IMR-90 (cell line): ENCODE measurements at regions not wholly inside any gene's neighbourhood (a gene's known extent, or its start where the extent isn't known, plus 50 kb on each side); places are given as distances from the start of the nearest gene placed in this dataset.

Experiments used
- ATAC-seq: fragments of 200-7000 bp; cut with Tn5 transposase; 2 replicates; pipeline ENCODE4 v1.9.1; 2020; ENCODE audit warnings: low read depth, mild to moderate bottlenecking, moderate library complexity
- BruUV-seq: library from RNA; stranded (reverse); fragments of 400-500 nt; replicated peaks from 2 replicates; lab custom pipeline; 2021; lab: Mats Ljungman, UMichigan
- CTCF ChIA-PET: fragments of 300-600 bp; formaldehyde crosslinking; extraction: SDS; loops from one replicate; lab custom pipeline; 2021; ENCODE audit warnings: antibody characterized with exemption; lab: Yijun Ruan, JAX
- POLR2A ChIA-PET: fragments of 300-600 bp; sonication (Branson Sonifier 250); formaldehyde crosslinking; loops from one replicate; lab custom pipeline; 2022; ENCODE audit warnings: antibody characterized with exemption; ENCODE audit not compliant: unreplicated experiment; lab: Charles Lee
- DNase-seq: peaks from one replicate; pipeline ENCODE4 v3.0.0; 2013
- H2AFZ ChIP-seq: replicated peaks from 2 replicates; pipeline ENCODE3; 2013; ENCODE audit warnings: low read length, mild to moderate bottlenecking; ENCODE audit not compliant: poor library complexity
- H2AK5ac ChIP-seq: 2 replicates; pipeline ENCODE4 v1.6.1; 2013; ENCODE audit warnings: low read depth, low read length, inconsistent platforms
- H2AK9ac ChIP-seq: replicated peaks from 2 replicates; pipeline ENCODE3; 2013; ENCODE audit warnings: mild to moderate bottlenecking, low read depth, low read length, moderate library complexity; ENCODE audit not compliant: poor library complexity
- H2BK120ac ChIP-seq: 2 replicates; pipeline ENCODE4 v1.6.1; 2013; ENCODE audit warnings: low read depth, low read length, inconsistent platforms
- H2BK15ac ChIP-seq: 3 replicates; pipeline ENCODE4 v1.6.1; 2013; ENCODE audit warnings: low read depth, low read length, inconsistent platforms
- H2BK20ac ChIP-seq: 2 replicates; pipeline ENCODE4 v1.6.1; 2013; ENCODE audit warnings: low read depth, mild to moderate bottlenecking, inconsistent platforms, low read length, moderate library complexity
- H2BK5ac ChIP-seq: 2 replicates; pipeline ENCODE4 v1.6.1; 2013; ENCODE audit warnings: mild to moderate bottlenecking, low read depth, low read length, inconsistent platforms; ENCODE audit not compliant: poor library complexity, severe bottlenecking
- H3K14ac ChIP-seq: replicated peaks from 2 replicates; pipeline ENCODE4 v1.6.1; 2013; ENCODE audit warnings: low read depth, low read length, inconsistent platforms
- H3K18ac ChIP-seq: 2 replicates; pipeline ENCODE4 v1.6.1; 2013; ENCODE audit warnings: low read depth, low read length, control low read depth
- H3K23ac ChIP-seq: 2 replicates; pipeline ENCODE4 v1.6.1; 2013; ENCODE audit warnings: low read depth, low read length, inconsistent platforms
- H3K27ac ChIP-seq: 2 replicates; pipeline ENCODE4 v1.5.1; 2013; ENCODE audit warnings: mild to moderate bottlenecking, control low read depth, low read length; ENCODE audit not compliant: insufficient read depth
- H3K27me3 ChIP-seq: 2 replicates; pipeline ENCODE4 v1.6.1; 2013; ENCODE audit warnings: low read length; ENCODE audit not compliant: control insufficient read depth, insufficient read depth
- H3K36me3 ChIP-seq: 2 replicates; pipeline ENCODE4 v1.6.1; 2013; ENCODE audit warnings: low read length, mixed read lengths; ENCODE audit not compliant: control insufficient read depth, insufficient read depth
- H3K4ac ChIP-seq: 2 replicates; pipeline ENCODE4 v1.6.1; 2013; ENCODE audit warnings: low read depth, low read length, inconsistent platforms
- H3K4me1 ChIP-seq: 2 replicates; pipeline ENCODE4 v1.6.1; 2013; ENCODE audit warnings: low read length, mixed read lengths; ENCODE audit not compliant: control insufficient read depth, insufficient read depth
- H3K4me2 ChIP-seq: 2 replicates; pipeline ENCODE4 v1.6.1; 2013; ENCODE audit warnings: low read depth, mild to moderate bottlenecking, control low read depth, low read length, moderate library complexity
- H3K4me3 ChIP-seq: 2 replicates; pipeline ENCODE4 v1.5.1; 2013; ENCODE audit warnings: low read depth, mild to moderate bottlenecking, control low read depth, low read length, moderate library complexity; ENCODE audit not compliant: insufficient read depth
- H3K56ac ChIP-seq: 2 replicates; pipeline ENCODE4 v1.6.1; 2013; ENCODE audit warnings: low read length, inconsistent platforms; ENCODE audit not compliant: insufficient read depth; ENCODE audit errors: extremely low read depth
- H3K79me1 ChIP-seq, 2 experiments: 2 replicates each; pipeline ENCODE4 v1.6.1; 2013; ENCODE audit warnings: low read length in 2 of 2, inconsistent platforms in 1 of 2, low read depth in 1 of 2
- H3K9ac ChIP-seq: 2 replicates; pipeline ENCODE4 v1.6.1; 2013; ENCODE audit warnings: low read depth, low read length, control low read depth
- H3K9me1 ChIP-seq: 2 replicates; pipeline ENCODE4 v1.6.1; 2013; ENCODE audit warnings: low read length, inconsistent platforms; ENCODE audit not compliant: insufficient read depth
- H3K9me3 ChIP-seq: 2 replicates; pipeline ENCODE4 v1.6.1; 2013; ENCODE audit warnings: low read length; ENCODE audit not compliant: control insufficient read depth, insufficient read depth
- H4K20me1 ChIP-seq: 2 replicates; pipeline ENCODE4 v1.6.1; 2013; ENCODE audit warnings: low read length, inconsistent platforms; ENCODE audit not compliant: insufficient read depth
- H4K5ac ChIP-seq: 2 replicates; pipeline ENCODE4 v1.6.1; 2013; ENCODE audit warnings: mild to moderate bottlenecking, low read depth, low read length, control low read depth
- H4K8ac ChIP-seq, 2 experiments: 2 replicates each; pipeline ENCODE4 v1.6.1; 2013; ENCODE audit warnings: low read depth in 2 of 2, low read length in 2 of 2, control low read depth in 1 of 2, inconsistent platforms in 1 of 2
- H4K91ac ChIP-seq: 2 replicates; pipeline ENCODE4 v1.6.1; 2013; ENCODE audit warnings: low read depth, low read length, inconsistent platforms; ENCODE audit not compliant: insufficient read depth
- CEBPB ChIP-seq: IDR thresholded peaks from 2 replicates; pipeline ENCODE4 v1.6.1; 2012; ENCODE audit warnings: low read depth, low read length, improper control_type of control experiment
- MAZ ChIP-seq: IDR thresholded peaks from 2 replicates; pipeline ENCODE4 v1.6.1; 2012; ENCODE audit warnings: low read depth, mild to moderate bottlenecking, low read length, improper control_type of control experiment, moderate library complexity, borderline replicate concordance
- RAD21 ChIP-seq: IDR thresholded peaks from 2 replicates; pipeline ENCODE4 v1.6.1; 2012; ENCODE audit warnings: low read length, improper control_type of control experiment
- RCOR1 ChIP-seq: IDR thresholded peaks from 2 replicates; pipeline ENCODE4 v1.6.1; 2012; ENCODE audit warnings: mild to moderate bottlenecking, low read length, improper control_type of control experiment; ENCODE audit not compliant: insufficient replicate concordance
- SMC3 ChIP-seq: fragments of 150-350 bp; IDR thresholded peaks from 2 replicates; pipeline ENCODE4 v1.6.1; 2016; ENCODE audit warnings: low read depth, mild to moderate bottlenecking, antibody characterized with exemption, low read length, moderate library complexity
- USF2 ChIP-seq: fragments of 150-350 bp; IDR thresholded peaks from 2 replicates; pipeline ENCODE4 v1.6.1; 2017; ENCODE audit warnings: mild to moderate bottlenecking, antibody characterized with exemption, low read length, low read depth
- WGBS, 2 experiments: methylation state at CpG; one replicate each; pipeline versions ENCODE4 v1.1.5 to v1.1.7; 2013; ENCODE audit warnings: missing lambda C conversion rate in 2 of 2; ENCODE audit not compliant: insufficient read length in 1 of 2; ENCODE audit errors: extremely low coverage in 2 of 2; 5-methylcytosine and 5-hydroxymethylcytosine counted together
- dilution Hi-C: fragments of 300-500 bp; cut with HindIII; formaldehyde crosslinking; loops from one replicate; pipeline ENCODE4 v1.14.3; 2018; ENCODE audit warnings: low sequenced_read_pairs; ENCODE audit not compliant: unreplicated experiment
- in situ Hi-C: fragments of 300-500 bp; cut with MboI; formaldehyde crosslinking; loops from 3 replicates; pipeline ENCODE4 v1.14.3; 2019; ENCODE audit warnings: low sequenced_read_pairs, inconsistent platforms, mixed read lengths
- intact Hi-C: fragments of 100-400 bp; cut with micrococcal nuclease; formaldehyde crosslinking; loops from 2 replicates; pipeline ENCODE4 v1.10.0; 2022

GRCh38 chr16:62913333-62913732 lies 877.1 kb upstream of the CDH8 start:
- ChIA-PET POLR2A (no interaction called here), CTCF (no interaction called here)
- Histone ChIP-seq H3K27ac (no peak overlapping the region), H4K91ac (no peak overlapping the region), H3K56ac (no peak overlapping the region), H3K9me3 (peaks cover 8% of the 10 kb centered on the region), H2AK9ac (no peak overlapping the region), H2AFZ (no peak overlapping the region), H3K4me2 (no peak overlapping the region), H3K14ac (no peak overlapping the region), H3K4me1 (no peaks in the 10 kb centered on the region), H3K79me1 (no peaks in the 10 kb centered on the region), H3K4ac (no peak overlapping the region), H4K8ac (no peak overlapping the region), H3K36me3 (no peaks in the 10 kb centered on the region), H3K9ac (no peak overlapping the region), H3K18ac (no peak overlapping the region), H2BK20ac (no peak overlapping the region), H3K9me1 (no peaks in the 10 kb centered on the region), H4K20me1 (no peaks in the 10 kb centered on the region), H2BK15ac (no peak overlapping the region), H3K4me3 (no peak overlapping the region), H4K5ac (no peak overlapping the region), H2AK5ac (no peak overlapping the region), H2BK5ac (no peak overlapping the region), H3K23ac (no peak overlapping the region), H2BK120ac (no peak overlapping the region), H3K27me3 (no peaks in the 10 kb centered on the region)
- BruUV-seq, result no TSS peak
- intact Hi-C loops, result no loop called here
- DNase-seq (no peak), ATAC-seq (no peak)
- TF ChIP-seq RCOR1 (no peak), USF2 (no peak), SMC3 (no peak), RAD21 (no peak), MAZ (no peak), CEBPB (no peak)
- no CpG with 5 or more reads among the region's 2 CpGs for WGBS, 2 experiments
- in situ Hi-C loops, result no loop called here
- dilution Hi-C loops, result no loop called here
